Liver (tissue), 2 donors: ENCODE measurements at regions not wholly inside any gene's neighbourhood (a gene's known extent, or its start where the extent isn't known, plus 50 kb on each side); places are given as distances from the start of the nearest gene placed in this dataset.
"Not testable (repeated sequence)": the region's sequence is repeated elsewhere in the genome, so short reads cannot be mapped to it uniquely, and the experiment has no call there.

ENCODE experiments used
- GABPA ChIP-seq, 2 donors: IDR thresholded peaks in 1 of 2; conservative IDR thresholded peaks in 1 of 2; 2 replicates each; pipeline ENCODE4 v1.6.1; 2016; ENCODE audit warnings: antibody characterized with exemption in 2 of 2, mild to moderate bottlenecking in 1 of 2, moderate library complexity in 1 of 2
- NR2F2 ChIP-seq: IDR thresholded peaks from 2 replicates; pipeline ENCODE4 v1.6.1; 2016; ENCODE audit warnings: antibody characterized with exemption
- TF ChIP-seq, protein P1 (sequence below): IDR thresholded peaks from 2 replicates; pipeline ENCODE4 v1.6.1; 2016; ENCODE audit warnings: antibody characterized with exemption
- donor health status: healthy.

- TF ChIP-seq, protein P1, sequence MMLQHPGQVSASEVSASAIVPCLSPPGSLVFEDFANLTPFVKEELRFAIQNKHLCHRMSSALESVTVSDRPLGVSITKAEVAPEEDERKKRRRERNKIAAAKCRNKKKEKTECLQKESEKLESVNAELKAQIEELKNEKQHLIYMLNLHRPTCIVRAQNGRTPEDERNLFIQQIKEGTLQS, result not testable (repeated sequence)
- not testable (repeated sequence) for TF ChIP-seq GABPA (IDR thresholded peaks at IDR 0.05 in 1 of 2, conservative IDR thresholded peaks at IDR 0.05 in 1 of 2); NR2F2
Observed at GRCh38 chr3:166684077-166684476, 696.0 kb downstream of the ZBBX start.
